ENCODE measurements at regions not wholly inside any gene's neighbourhood (a gene's known extent, or its start where the extent isn't known, plus 50 kb on each side); places are given as distances from the start of the nearest gene placed in this dataset.

GRCh38 chr2:16071865-16072637 is 131.7 kb downstream of the MYCN start:
- 92 to 95% methylated on average over 13 of the region's 13 CpGs for WGBS, 2 donors
- Histone ChIP-seq H3K4me1 (no peaks in the 10 kb centered on the region), H3K36me3 (no peaks in the 10 kb centered on the region), H3K27ac (no peak overlapping the region), H3K4me3 (no peak overlapping the region), H3K9me3 (no peaks in the 10 kb centered on the region), H3K27me3 (no peaks in the 10 kb centered on the region)
- TF ChIP-seq POLR2AphosphoS5 (IDR thresholded peaks at IDR 0.05): no peak
- no peak for TF ChIP-seq CTCF (IDR thresholded peaks at IDR 0.05)
- intact Hi-C loops (cut with DNase I): no loop called here
- DNase-seq: no peak

GRCh38 chr2:16071039-16071864 is 130.9 kb downstream of the MYCN start:
- Histone ChIP-seq H3K9me3 (no peaks in the 10 kb centered on the region), H3K27ac (peak overlapping the region in 1 of 4 donors; percentile 25), H3K4me1 (no peaks in the 10 kb centered on the region), H3K36me3 (no peaks in the 10 kb centered on the region), H3K4me3 (no peak overlapping the region), H3K27me3 (no peaks in the 10 kb centered on the region)
- WGBS, 2 donors: 96 to 98% methylated on average over 14 of the region's 14 CpGs
- TF ChIP-seq CTCF (IDR thresholded peaks at IDR 0.05): no peak
- TF ChIP-seq POLR2AphosphoS5 (IDR thresholded peaks at IDR 0.05): no peak
- no peak for TF ChIP-seq EP300 (IDR thresholded peaks at IDR 0.05)
- TF ChIP-seq POLR2A (IDR thresholded peaks at IDR 0.05): no peak
- intact Hi-C loops (cut with DNase I): no loop called here
- DNase-seq: no peak

- H3K36me3 ChIP-seq: no peaks in the 10 kb centered on the region
- H3K9me3 ChIP-seq: no peaks in the 10 kb centered on the region
- H3K4me3 ChIP-seq: no peak overlapping the region
- no peak for DNase-seq
- peak overlapping the region in 2 of 4 donors; percentile 25 to 47 for H3K27ac ChIP-seq
- intact Hi-C loops (cut with DNase I): no loop called here
- H3K27me3 ChIP-seq: no peaks in the 10 kb centered on the region
- TF ChIP-seq CTCF (IDR thresholded peaks at IDR 0.05): no peak
- no peak for TF ChIP-seq POLR2A (IDR thresholded peaks at IDR 0.05)
- no peak for TF ChIP-seq EP300 (IDR thresholded peaks at IDR 0.05)
- TF ChIP-seq POLR2AphosphoS5 (IDR thresholded peaks at IDR 0.05): no peak
- 89 to 92% methylated on average over 6 of the region's 6 CpGs for WGBS, 2 donors
- H3K4me1 ChIP-seq: no peaks in the 10 kb centered on the region
Observed at GRCh38 chr2:16070648-16070971, 130.3 kb downstream of the MYCN start.

- H3K27ac ChIP-seq: peak overlapping the region in 3 of 4 donors; percentile 8 to 47 (median 25)
Observed at GRCh38 chr2:16069933-16070647, 129.7 kb downstream of the MYCN start.

More at GRCh38 chr2:16069933-16070647, 129.7 kb downstream of the MYCN start:
- Histone ChIP-seq H3K4me1 (no peaks in the 10 kb centered on the region), H3K4me3 (no peak overlapping the region), H3K9me3 (no peaks in the 10 kb centered on the region), H3K27me3 (no peaks in the 10 kb centered on the region), H3K36me3 (no peaks in the 10 kb centered on the region)
- 51 to 72% methylated on average over 19 of the region's 19 CpGs for WGBS, 2 donors
- intact Hi-C loops (cut with DNase I): no loop called here
- no peak for DNase-seq
- TF ChIP-seq EP300 (IDR thresholded peaks at IDR 0.05): no peak
- TF ChIP-seq POLR2A (IDR thresholded peaks at IDR 0.05): no peak
- TF ChIP-seq POLR2AphosphoS5 (IDR thresholded peaks at IDR 0.05): no peak
- TF ChIP-seq CTCF (IDR thresholded peaks at IDR 0.05): no peak

Measured in sigmoid colon (tissue), 6 donors.